ENCODE measurements at regions not wholly inside any gene's neighbourhood (a gene's known extent, or its start where the extent isn't known, plus 50 kb on each side); places are given as distances from the start of the nearest gene placed in this dataset.

GRCh38 chr2:23321751-23322150, 63.2 kb upstream of the KLHL29 start:
- no peak for TF ChIP-seq POLR2AphosphoS5 (IDR thresholded peaks at IDR 0.05; ENCODE audit: borderline replicate concordance, low read depth, low read length)
- TF ChIP-seq EZH2 (IDR thresholded peaks at IDR 0.05): no peak
- TF ChIP-seq FOXP2 (optimal IDR thresholded peaks at IDR 0.05; ENCODE audit: control extremely low read depth, extremely low read length, insufficient read depth): no peak

Measured in SK-N-MC (cell line).